ENCODE measurements at regions not wholly inside any gene's neighbourhood (a gene's known extent, or its start where the extent isn't known, plus 50 kb on each side); places are given as distances from the start of the nearest gene placed in this dataset.
"Not testable (repeated sequence)": the region's sequence is repeated elsewhere in the genome, so short reads cannot be mapped to it uniquely, and the experiment has no call there.

GRCh38 chr20:50451792-50452425, 58.3 kb upstream of the PTPN1 start:
- DNase-seq = not testable (repeated sequence)

DNA sequence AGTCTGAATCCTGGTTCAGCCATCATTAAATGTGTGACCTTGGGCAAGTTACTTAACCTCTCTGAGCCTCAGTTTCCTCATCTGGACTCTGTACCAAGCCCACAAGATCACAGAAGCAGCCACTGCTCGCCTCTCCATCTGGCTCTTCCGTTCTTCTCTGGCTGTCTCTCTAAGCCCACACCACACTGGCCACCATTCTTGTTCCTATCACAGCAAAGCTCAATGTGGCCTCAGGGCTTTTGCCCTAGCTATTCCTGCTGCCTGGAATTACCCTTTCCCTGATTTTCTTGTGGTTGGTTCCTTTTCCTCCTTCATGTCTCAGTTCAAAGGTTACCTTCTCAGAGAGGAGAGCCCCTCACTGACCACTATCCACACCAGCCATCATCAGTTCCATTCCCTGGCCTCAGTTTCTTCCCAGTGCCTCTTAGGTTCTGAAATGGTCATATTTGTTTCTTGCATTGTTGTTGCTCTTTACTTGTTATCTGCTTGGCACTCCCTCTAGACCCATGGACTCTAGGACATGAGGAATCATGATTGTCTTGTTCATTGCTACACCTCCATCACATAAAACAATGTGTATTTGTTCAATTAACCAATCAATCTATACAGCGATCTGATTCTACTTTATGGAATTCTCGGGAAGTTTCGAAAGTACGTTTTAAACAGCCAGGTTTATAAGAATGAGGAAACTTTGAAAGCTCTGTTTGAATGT, 56.5 kb upstream of the PTPN1 start:
- no peak for DNase-seq

DNA sequence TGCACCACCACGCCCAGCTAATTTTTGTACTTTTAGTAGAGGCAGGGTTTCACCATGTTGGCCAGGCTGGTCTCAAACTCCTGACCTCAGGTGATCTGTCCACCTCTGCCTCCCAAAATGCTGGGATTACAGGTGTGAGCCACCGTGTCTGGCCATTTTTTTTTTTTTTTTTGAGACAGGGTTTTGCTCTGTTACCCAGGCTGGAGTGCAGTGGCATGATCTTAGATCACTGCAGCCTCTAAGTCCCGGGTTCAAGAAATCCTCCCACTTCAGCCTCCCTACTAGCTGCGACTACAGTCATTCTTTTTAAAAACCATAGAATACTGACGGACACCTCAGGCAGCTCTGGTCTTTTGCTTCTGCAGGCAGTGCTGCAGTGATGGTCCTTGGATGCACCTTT, 54.9 kb upstream of the PTPN1 start:
- not testable (repeated sequence) for DNase-seq

- no peak for DNase-seq
Observed at GRCh38 chr20:50455656-50456451, 54.3 kb upstream of the PTPN1 start.

DNA sequence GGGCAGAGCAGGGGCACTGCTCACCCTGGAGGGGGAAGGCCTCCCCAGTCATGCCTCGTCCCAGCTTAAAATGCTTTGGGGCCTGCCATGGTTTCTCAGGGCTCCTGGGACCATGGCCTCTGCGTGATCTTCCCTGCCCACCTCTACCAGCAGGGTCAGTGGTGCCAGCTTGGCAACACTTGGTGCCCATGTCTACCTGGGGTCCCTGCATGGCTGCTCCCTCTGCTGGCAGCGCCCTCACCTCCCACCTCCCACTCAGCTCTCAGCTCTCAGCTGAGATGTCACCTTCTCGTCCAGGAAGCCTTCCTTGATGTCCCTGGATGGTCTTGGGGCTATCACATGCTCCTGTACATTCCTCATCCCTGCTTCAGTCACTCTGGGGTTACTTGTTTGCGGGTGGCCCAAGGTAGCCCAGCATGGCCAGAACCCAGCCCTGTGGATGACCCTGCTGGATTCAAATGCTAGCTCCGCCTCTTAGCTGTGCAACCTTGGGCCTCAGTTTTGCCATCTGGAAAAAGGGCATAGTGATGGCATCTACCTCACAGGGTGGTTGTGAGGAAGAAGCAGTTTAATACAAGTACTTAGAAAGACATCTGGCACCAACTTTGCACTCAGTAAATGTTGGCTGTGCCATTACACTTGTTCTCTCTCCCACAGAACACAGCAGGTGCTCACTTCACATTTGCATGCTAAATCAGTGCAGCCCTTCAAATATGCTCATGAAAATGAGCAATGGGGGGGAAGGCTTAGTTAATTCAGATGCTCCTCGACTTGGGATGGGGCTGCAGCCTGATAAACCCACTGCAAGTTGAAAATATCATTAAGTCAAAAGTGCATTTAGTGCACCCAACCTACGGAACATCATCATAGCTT, 53.5 kb upstream of the PTPN1 start:
- DNase-seq = no peak

DNA sequence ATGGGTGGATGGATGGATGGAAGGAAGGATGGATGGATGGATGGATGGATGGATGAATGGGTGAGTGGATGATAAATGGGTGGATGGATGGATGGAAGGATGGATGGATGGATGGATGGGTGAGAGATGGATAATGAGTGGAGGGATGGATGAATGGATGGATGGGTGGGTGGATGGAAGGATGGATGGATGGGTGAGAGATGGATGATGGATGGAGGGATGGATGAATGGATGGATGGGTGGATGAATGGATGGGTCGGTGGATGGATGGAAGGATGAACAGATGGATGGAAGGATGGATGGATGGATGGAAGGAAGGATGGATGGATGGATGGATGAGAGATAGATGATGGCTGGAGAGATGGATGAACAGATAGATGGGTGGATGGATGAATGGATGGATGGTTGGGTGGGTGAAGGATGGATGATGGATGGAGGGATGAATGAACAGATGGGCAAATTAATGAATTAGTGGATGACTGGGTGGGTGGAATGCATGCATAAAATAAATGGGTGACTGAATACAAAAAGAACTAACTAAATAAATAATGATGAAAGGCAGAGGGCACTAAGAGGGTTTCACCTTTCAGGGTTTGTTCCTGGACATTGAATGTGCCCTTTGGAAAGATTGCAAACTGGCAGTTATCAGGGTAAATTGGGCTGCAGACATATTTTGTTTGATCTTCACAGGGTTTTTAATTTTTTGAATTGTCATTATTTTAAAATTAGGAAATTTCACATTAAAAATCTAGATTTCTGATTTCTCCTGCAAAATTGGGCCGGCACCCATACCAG, 50.9 kb upstream of the PTPN1 start:
- DNase-seq = no peak

DNA sequence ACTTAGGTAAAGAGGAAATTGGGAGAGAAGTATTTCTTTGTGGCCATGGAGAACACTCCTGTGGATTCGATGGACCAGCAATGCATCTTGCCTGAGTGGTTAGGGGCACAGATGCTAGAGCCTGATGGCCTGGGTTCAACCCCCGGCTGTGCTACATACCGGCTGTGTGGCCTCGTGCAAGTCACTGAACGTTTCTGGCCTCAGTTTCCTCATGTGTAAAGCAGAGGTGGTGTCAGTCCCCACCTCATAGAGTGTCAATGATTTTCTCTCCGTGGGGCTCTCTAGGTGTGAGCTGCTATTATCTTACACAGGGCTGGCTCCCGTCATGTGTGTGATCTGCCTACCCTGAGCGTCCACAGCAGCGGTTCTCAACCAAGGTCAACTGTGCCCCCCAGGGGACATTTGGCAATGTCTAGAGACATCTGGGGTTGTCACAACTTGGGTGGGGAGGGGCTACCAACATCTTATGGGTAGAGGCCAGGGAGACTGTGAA, 50.0 kb upstream of the PTPN1 start:
- no peak for DNase-seq
